ENCODE measurements at regions not wholly inside any gene's neighbourhood (a gene's known extent, or its start where the extent isn't known, plus 50 kb on each side); places are given as distances from the start of the nearest gene placed in this dataset.

DNA sequence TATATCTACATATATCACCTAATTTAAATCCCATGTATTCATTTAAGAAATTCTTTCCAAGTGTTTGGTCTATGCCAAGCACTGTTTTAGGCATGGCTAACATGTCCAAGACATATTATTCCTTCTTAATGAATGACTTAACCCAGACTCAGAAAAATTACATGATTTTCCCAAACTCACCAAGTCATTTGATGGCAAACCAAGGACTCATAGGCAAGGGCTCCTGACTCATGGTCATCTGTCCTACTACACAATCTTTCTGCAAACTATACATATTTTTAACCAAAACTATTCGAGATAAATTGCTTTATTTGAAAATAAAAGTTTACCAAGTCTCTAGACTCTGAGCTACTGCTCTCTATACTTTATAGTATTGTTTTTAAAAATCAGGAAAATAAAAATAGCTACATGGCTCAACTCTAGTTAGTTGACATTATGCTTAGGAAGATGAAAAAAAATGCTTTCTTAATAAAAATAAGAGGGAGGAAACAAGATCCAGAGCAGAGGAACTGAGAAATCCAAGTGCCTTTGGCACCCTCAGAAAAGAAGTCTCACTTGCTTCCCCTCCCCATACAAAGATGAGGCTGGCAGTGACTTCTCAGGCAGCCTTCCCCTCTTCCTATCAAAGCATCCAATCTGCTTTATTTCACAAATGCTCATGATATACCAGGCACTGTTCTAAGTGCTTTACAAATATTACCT, 182.2 kb downstream of the RSL24D1 start:
- ChIA-PET CTCF (no interaction called here), POLR2A (no interaction called here)
- Mint-ChIP-seq H3K4me1 (no peaks in the 10 kb centered on the region), H3K27me3 (peaks cover 4% of the 10 kb centered on the region), H3K27ac (no peak overlapping the region), H3K36me3 (ENCODE audit: low read depth) (no peaks in the 10 kb centered on the region), H3K4me3 (no peak overlapping the region), H3K9me3 (no peaks in the 10 kb centered on the region)
- no peak for DNase-seq

DNA sequence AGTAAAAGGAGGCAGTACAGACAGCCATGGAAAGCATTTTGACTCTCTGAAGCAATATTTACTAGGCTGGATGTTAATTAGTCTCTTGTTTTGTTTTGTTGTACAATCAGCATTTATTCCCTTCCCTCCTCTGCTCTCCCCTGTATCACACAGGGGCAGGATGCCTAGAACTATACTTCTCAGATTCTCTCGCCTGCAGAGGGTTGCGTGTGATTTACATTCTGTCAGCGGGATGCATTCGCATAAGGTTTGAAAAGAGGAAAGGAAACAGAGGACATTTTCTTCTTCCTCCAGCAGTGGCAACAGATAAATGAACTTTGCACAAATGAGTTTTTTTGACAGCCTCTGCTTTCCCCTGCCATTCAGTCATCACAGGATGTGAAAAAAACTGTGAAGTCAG, 188.3 kb downstream of the RSL24D1 start:
- no peaks in the 10 kb centered on the region for H3K9me3 Mint-ChIP-seq
- no peaks in the 10 kb centered on the region for H3K4me1 Mint-ChIP-seq
- no peak for DNase-seq
- peaks cover 6% of the 10 kb centered on the region for H3K27me3 Mint-ChIP-seq
- H3K36me3 Mint-ChIP-seq (ENCODE audit: low read depth): no peaks in the 10 kb centered on the region
- no peak overlapping the region for H3K27ac Mint-ChIP-seq
- ChIA-PET CTCF (no interaction called here), POLR2A (no interaction called here)
- no peak overlapping the region for H3K4me3 Mint-ChIP-seq

GRCh38 chr15:55007561-55007960, 189.2 kb downstream of the RSL24D1 start:
- Mint-ChIP-seq H3K4me1 (no peaks in the 10 kb centered on the region), H3K27ac (no peak overlapping the region), H3K9me3 (no peaks in the 10 kb centered on the region), H3K36me3 (ENCODE audit: low read depth) (no peaks in the 10 kb centered on the region), H3K27me3 (peaks cover 6% of the 10 kb centered on the region), H3K4me3 (no peak overlapping the region)
- CTCF ChIA-PET: no interaction called here
- POLR2A ChIA-PET: no interaction called here
- no peak for DNase-seq

- H3K36me3 Mint-ChIP-seq (ENCODE audit: low read depth): no peaks in the 10 kb centered on the region
- CTCF ChIA-PET: no interaction called here
Observed at GRCh38 chr15:55005679-55006078, 191.1 kb downstream of the RSL24D1 start.

DNA sequence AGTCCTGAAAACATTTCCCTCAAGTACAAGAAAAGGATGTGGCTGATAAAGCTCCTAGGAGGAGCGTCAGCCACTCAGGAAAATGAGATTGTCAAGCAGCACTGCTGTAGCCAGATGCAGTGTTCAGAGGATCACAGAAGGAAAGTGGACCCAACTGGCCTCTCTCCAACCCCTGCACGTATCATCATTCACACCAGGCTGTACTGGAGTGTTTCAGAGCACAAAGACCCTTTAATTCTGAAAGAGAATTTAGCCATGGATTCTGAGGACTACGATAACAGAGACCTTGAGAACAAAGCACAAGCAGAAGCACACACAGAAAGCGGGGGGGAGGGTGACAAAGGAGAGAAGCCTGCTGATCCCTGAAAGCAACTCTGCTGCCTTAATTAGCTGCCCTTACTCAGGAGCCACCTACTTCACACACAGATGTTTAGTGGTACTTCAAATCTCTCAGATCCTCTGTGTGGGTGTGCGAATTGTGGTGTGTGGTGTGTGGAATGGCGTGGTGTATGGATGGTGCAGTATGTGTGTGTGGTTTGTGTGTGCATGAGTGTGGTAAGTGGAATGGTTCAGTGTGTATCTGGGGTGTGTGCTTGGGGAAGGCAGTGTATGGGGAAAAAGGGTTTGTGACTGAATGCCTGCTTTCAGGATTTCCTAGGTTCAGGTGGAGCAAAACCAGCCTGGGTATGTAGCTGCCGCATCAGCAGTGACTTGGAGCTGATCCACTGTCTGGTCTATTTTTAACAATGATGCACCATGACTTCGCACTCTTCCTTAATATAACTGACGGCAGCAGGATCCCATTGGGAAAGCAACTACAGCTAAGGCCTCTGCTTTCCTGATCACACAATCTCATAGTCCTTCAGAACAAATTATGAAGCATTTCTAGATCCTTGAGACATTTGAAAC, 192.5 kb downstream of the RSL24D1 start:
- Mint-ChIP-seq H3K27ac (no peak overlapping the region), H3K36me3 (ENCODE audit: low read depth) (no peaks in the 10 kb centered on the region), H3K9me3 (no peaks in the 10 kb centered on the region), H3K4me3 (no peak overlapping the region), H3K4me1 (no peaks in the 10 kb centered on the region), H3K27me3 (peaks cover 2% of the 10 kb centered on the region)
- DNase-seq: no peak
- POLR2A ChIA-PET: no interaction called here
- CTCF ChIA-PET: no interaction called here

More at GRCh38 chr15:55005679-55006078, 191.1 kb downstream of the RSL24D1 start:
- peaks cover 6% of the 10 kb centered on the region for H3K27me3 Mint-ChIP-seq
- H3K9me3 Mint-ChIP-seq: no peaks in the 10 kb centered on the region
- POLR2A ChIA-PET: no interaction called here
- no peak overlapping the region for H3K27ac Mint-ChIP-seq
- H3K4me1 Mint-ChIP-seq: no peaks in the 10 kb centered on the region
- H3K4me3 Mint-ChIP-seq: no peak overlapping the region
- DNase-seq: no peak

DNA sequence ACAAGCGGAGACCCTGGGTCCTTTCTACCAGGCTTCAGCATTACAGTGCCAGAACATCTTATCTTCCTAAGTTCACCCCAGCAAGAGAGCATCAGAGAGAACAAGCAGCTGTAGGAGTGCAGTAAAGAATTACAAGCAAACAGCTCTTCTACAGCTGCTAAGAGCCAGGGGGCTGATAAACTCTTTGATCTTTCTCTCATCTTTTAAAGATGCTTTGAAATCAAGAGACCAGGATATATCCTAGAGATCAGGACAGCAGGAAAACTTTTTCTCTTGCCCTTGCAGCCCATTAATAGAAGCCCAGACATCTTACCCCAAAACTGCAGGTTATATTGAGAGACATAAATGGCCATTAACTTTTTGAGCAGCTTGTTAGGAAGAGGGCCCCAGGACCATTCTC, 198.1 kb downstream of the RSL24D1 start:
- Mint-ChIP-seq H3K9me3 (no peaks in the 10 kb centered on the region), H3K27me3 (no peaks in the 10 kb centered on the region), H3K27ac (no peak overlapping the region), H3K4me3 (no peak overlapping the region), H3K4me1 (no peaks in the 10 kb centered on the region), H3K36me3 (ENCODE audit: low read depth) (no peaks in the 10 kb centered on the region)
- no peak for DNase-seq
- CTCF ChIA-PET: no interaction called here
- POLR2A ChIA-PET: no interaction called here

GRCh38 chr15:54990793-54991192, 205.9 kb downstream of the RSL24D1 start:
- CTCF ChIA-PET: no interaction called here
- no peak for DNase-seq
- H3K4me3 Mint-ChIP-seq: no peak overlapping the region
- H3K27ac Mint-ChIP-seq: no peak overlapping the region
- POLR2A ChIA-PET: no interaction called here
- no peaks in the 10 kb centered on the region for H3K27me3 Mint-ChIP-seq
- peaks cover 2% of the 10 kb centered on the region for H3K9me3 Mint-ChIP-seq
- no peaks in the 10 kb centered on the region for H3K36me3 Mint-ChIP-seq (ENCODE audit: low read depth)
- H3K4me1 Mint-ChIP-seq: no peaks in the 10 kb centered on the region

DNA sequence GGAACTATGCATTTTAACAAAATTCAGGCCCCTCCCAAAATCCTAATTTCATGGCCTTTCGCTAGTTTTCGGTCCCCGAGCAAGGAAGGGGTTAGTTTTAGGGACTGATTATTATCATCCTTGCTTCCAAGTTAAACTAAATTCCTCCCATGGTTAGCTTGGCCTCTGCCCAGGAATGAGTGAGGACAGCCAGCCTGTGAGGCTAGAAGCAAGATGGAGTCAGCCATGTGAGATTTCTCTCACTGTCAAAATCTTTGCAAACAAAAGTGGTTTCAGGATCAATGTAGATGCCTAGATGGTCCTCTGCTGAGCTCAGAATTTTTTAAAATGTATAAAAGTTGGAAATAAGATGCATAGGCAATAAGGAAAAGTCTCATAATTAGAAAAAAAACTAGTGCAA, 208.9 kb downstream of the RSL24D1 start:
- peaks cover 2% of the 10 kb centered on the region for H3K9me3 Mint-ChIP-seq
- no peaks in the 10 kb centered on the region for H3K4me1 Mint-ChIP-seq
- H3K27ac Mint-ChIP-seq: no peak overlapping the region
- no peaks in the 10 kb centered on the region for H3K27me3 Mint-ChIP-seq
- no peak for DNase-seq
- H3K36me3 Mint-ChIP-seq (ENCODE audit: low read depth): no peaks in the 10 kb centered on the region
- ChIA-PET CTCF (no interaction called here), POLR2A (no interaction called here)
- no peak overlapping the region for H3K4me3 Mint-ChIP-seq

GRCh38 chr15:54979964-54980363, 216.8 kb downstream of the RSL24D1 start:
- Mint-ChIP-seq H3K36me3 (ENCODE audit: low read depth) (no peaks in the 10 kb centered on the region), H3K27me3 (no peaks in the 10 kb centered on the region), H3K9me3 (no peaks in the 10 kb centered on the region), H3K27ac (no peak overlapping the region), H3K4me1 (no peaks in the 10 kb centered on the region), H3K4me3 (no peak overlapping the region)
- ChIA-PET CTCF (no interaction called here), POLR2A (no interaction called here)
- no peak for DNase-seq

- ChIA-PET POLR2A (no interaction called here), CTCF (no interaction called here)
- DNase-seq: no peak
- H3K27me3 Mint-ChIP-seq: no peaks in the 10 kb centered on the region
- peaks cover 3% of the 10 kb centered on the region for H3K9me3 Mint-ChIP-seq
- no peak overlapping the region for H3K27ac Mint-ChIP-seq
- H3K4me1 Mint-ChIP-seq: no peaks in the 10 kb centered on the region
- no peak overlapping the region for H3K4me3 Mint-ChIP-seq
- H3K36me3 Mint-ChIP-seq (ENCODE audit: low read depth): no peaks in the 10 kb centered on the region
Observed at GRCh38 chr15:54962637-54963036, 234.1 kb downstream of the RSL24D1 start.

DNA sequence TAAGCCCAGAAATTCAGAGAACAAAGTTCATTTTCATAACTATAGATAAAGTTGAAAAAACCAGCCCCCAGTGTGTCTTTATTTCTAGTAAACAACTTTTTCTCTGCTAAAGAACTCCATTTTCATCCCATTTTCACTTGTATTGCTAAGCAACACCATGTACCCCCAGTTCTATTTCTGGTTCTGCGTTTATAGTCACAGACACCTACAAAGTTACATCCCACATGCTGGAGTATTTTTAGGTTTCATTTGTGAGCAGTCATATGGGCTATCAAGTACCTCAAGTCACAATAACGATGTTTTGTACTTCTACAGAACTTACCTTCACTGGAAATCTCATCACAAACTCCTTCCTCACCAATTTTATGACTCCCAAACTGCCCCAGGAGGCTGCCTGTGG, 236.5 kb downstream of the RSL24D1 start:
- ChIA-PET CTCF (no interaction called here), POLR2A (no interaction called here)
- no peak for DNase-seq
- Mint-ChIP-seq H3K9me3 (no peaks in the 10 kb centered on the region), H3K36me3 (ENCODE audit: low read depth) (no peaks in the 10 kb centered on the region), H3K27me3 (no peaks in the 10 kb centered on the region), H3K27ac (no peak overlapping the region), H3K4me3 (no peak overlapping the region), H3K4me1 (no peaks in the 10 kb centered on the region)

- Mint-ChIP-seq H3K4me3 (no peak overlapping the region), H3K27me3 (no peaks in the 10 kb centered on the region), H3K4me1 (no peaks in the 10 kb centered on the region), H3K27ac (no peak overlapping the region), H3K9me3 (peaks cover 2% of the 10 kb centered on the region), H3K36me3 (ENCODE audit: low read depth) (no peaks in the 10 kb centered on the region)
- no peak for DNase-seq
- ChIA-PET POLR2A (no interaction called here), CTCF (no interaction called here)
Observed at GRCh38 chr15:54941417-54941816, 255.3 kb downstream of the RSL24D1 start.

GRCh38 chr15:54917312-54917711, 279.4 kb downstream of the RSL24D1 start:
- Mint-ChIP-seq H3K4me1 (no peaks in the 10 kb centered on the region), H3K27ac (no peak overlapping the region), H3K9me3 (no peaks in the 10 kb centered on the region), H3K36me3 (ENCODE audit: low read depth) (no peaks in the 10 kb centered on the region), H3K27me3 (no peaks in the 10 kb centered on the region), H3K4me3 (no peak overlapping the region)
- DNase-seq: no peak
- CTCF ChIA-PET: no interaction called here
- POLR2A ChIA-PET: no interaction called here

- H3K27me3 Mint-ChIP-seq: no peaks in the 10 kb centered on the region
- no peak overlapping the region for H3K27ac Mint-ChIP-seq
- CTCF ChIA-PET: no interaction called here
- H3K36me3 Mint-ChIP-seq (ENCODE audit: low read depth): no peaks in the 10 kb centered on the region
- no peak overlapping the region for H3K4me3 Mint-ChIP-seq
- H3K9me3 Mint-ChIP-seq: no peaks in the 10 kb centered on the region
- H3K4me1 Mint-ChIP-seq: no peaks in the 10 kb centered on the region
- no peak for DNase-seq
- POLR2A ChIA-PET: no interaction called here
Observed at GRCh38 chr15:54915380-54915779, 281.4 kb downstream of the RSL24D1 start.

Measured in activated CD4-positive, alpha-beta memory T cell treated with anti-CD3 and anti-CD28 coated beads, Interleukin-2, amount 10 ng/mL, durations not matched to agents 7 days and 5 days (primary cell).